Spleen (tissue), 11 donors: ENCODE measurements at regions not wholly inside any gene's neighbourhood (a gene's known extent, or its start where the extent isn't known, plus 50 kb on each side); places are given as distances from the start of the nearest gene placed in this dataset.

ENCODE experiments used
- DNase-seq: peaks from one replicate; pipeline ENCODE4 v3.0.0-alpha.2; 2020
- H3K27ac ChIP-seq, 8 donors: fragments of 200-600 bp; sonication (generic) in 7 of 8; 1 replicate in 4 of 8; 2 replicates in 4 of 8; pipeline versions ENCODE4 v1.5.0 to v1.8.0; 2016 to 2021; ENCODE audit warnings: inconsistent platforms in 4 of 8, mild to moderate bottlenecking in 4 of 8, moderate library complexity in 1 of 8
- H3K27me3 ChIP-seq, 7 donors: fragments of 200-600 bp; sonication (generic) in 6 of 7; replicated peaks in 1 of 7; 1 replicate in 4 of 7; 2 replicates in 3 of 7; pipeline versions ENCODE4 v1.5.0 to v1.8.0; 2016 to 2021; ENCODE audit warnings: inconsistent platforms in 3 of 7, mild to moderate bottlenecking in 1 of 7
- H3K36me3 ChIP-seq, 6 donors: fragments of 200-600 bp; sonication (generic) in 5 of 6; 1 replicate in 4 of 6; 2 replicates in 2 of 6; pipeline versions ENCODE4 v1.5.0 to v1.8.0; 2016 to 2021; ENCODE audit warnings: inconsistent platforms in 2 of 6
- H3K4me1 ChIP-seq, 6 donors: fragments of 200-600 bp; sonication (generic) in 5 of 6; 1 replicate in 3 of 6; 2 replicates in 3 of 6; pipeline versions ENCODE4 v1.5.0 to v1.8.0; 2016 to 2021; ENCODE audit warnings: inconsistent platforms in 3 of 6
- H3K4me3 ChIP-seq, 8 donors: fragments of 200-600 bp; sonication (generic) in 7 of 8; 1 replicate in 4 of 8; 2 replicates in 4 of 8; pipeline versions ENCODE4 v1.5.0 to v1.8.0; 2016 to 2021; ENCODE audit warnings: inconsistent platforms in 4 of 8, mild to moderate bottlenecking in 4 of 8, moderate library complexity in 2 of 8
- H3K9me3 ChIP-seq, 8 donors: fragments of 200-600 bp; sonication (generic) in 7 of 8; 1 replicate in 4 of 8; 2 replicates in 4 of 8; pipeline versions ENCODE4 v1.5.0 to v1.8.0; 2016 to 2021; ENCODE audit warnings: inconsistent platforms in 4 of 8
- CTCF ChIP-seq, 11 experiments: fragments of 200-600 bp in 7 of 11; fragments of 450-650 bp in 4 of 11; sonication (generic) in 4 of 11; IDR thresholded peaks in 8 of 11; conservative IDR thresholded peaks in 3 of 11; 1 replicate in 7 of 11; 2 replicates in 4 of 11; pipeline versions ENCODE4 v1.4.0 to v1.8.0; 2016 to 2021; ENCODE audit warnings: antibody characterized with exemption in 11 of 11, inconsistent platforms in 4 of 11, mild to moderate bottlenecking in 1 of 11
- POLR2A ChIP-seq, 3 donors: fragments of 450-650 bp; IDR thresholded peaks; one replicate each; pipeline ENCODE4 v1.5.1; 2017; ENCODE audit warnings: antibody characterized with exemption in 3 of 3, mild to moderate bottlenecking in 1 of 3
- POLR2AphosphoS5 ChIP-seq, 3 donors: sonication (generic); formaldehyde crosslinking; IDR thresholded peaks; one replicate each; pipeline ENCODE4 v1.5.1; 2017; ENCODE audit warnings: antibody characterized with exemption in 3 of 3
- WGBS, 5 donors: extraction: QIAGEN DNeasy Blood & Tissue Kit in 3 of 5; methylation state at CpG; one replicate each; pipeline versions ENCODE4 v1.1.5 to v1.1.7; 2013 to 2018; 5-methylcytosine and 5-hydroxymethylcytosine counted together
- intact Hi-C: fragments of 100-400 bp; cut with DNase I; formaldehyde crosslinking; loops from one replicate; pipeline ENCODE4 v1.15.0; 2023; ENCODE audit warnings: low total_unique reads
- donor health status: healthy with polysubstance abuse.
- donor health status: DM: no; HTN: no; CAD: no; lungs with moderate emphysema.
- donor health status: DM: no; HTN: no; CAD: no.
- donor health status: Bipolar disorder and iron deficiency.
- donor health status: healthy.
- donor health status: DM: no; HTN: no; CAD: no.
- donor health status: DM: yes; HTN: yes; CAD: no.

GRCh38 chr14:60349663-60350365, 100.8 kb downstream of the PPM1A start:
- intact Hi-C loops, result loop anchor here (10.0 kb wide), 2 partner anchors 205 to 905 kb away; no protein-coding TSS in a partner anchor

GRCh38 chr14:60350366-60350720, 101.3 kb downstream of the PPM1A start:
- no peak for TF ChIP-seq POLR2AphosphoS5 (IDR thresholded peaks at IDR 0.05)
- no peak for TF ChIP-seq POLR2A (IDR thresholded peaks at IDR 0.05)
- TF ChIP-seq CTCF (IDR thresholded peaks at IDR 0.05 in 8 of 11, conservative IDR thresholded peaks at IDR 0.05 in 3 of 11), result no peak
- peaks cover 0 to 12% (median 0%) of the 10 kb centered on the region in 7 donors for H3K27me3 ChIP-seq
- intact Hi-C loops, result loop anchor here (10.0 kb wide), 2 partner anchors 204 to 904 kb away; no protein-coding TSS in a partner anchor
- H3K9me3 ChIP-seq, result no peaks in the 10 kb centered on the region
- H3K36me3 ChIP-seq, result no peaks in the 10 kb centered on the region
- H3K27ac ChIP-seq, result no peak overlapping the region
- DNase-seq, result no peak
- H3K4me1 ChIP-seq, result peaks cover 0 to 5% (median 0%) of the 10 kb centered on the region in 6 donors
- 35 to 48% (median 42%) methylated on average over 5 of the region's 5 CpGs for WGBS, 5 donors
- H3K4me3 ChIP-seq, result no peak overlapping the region

More at GRCh38 chr14:60349663-60350365, 100.8 kb downstream of the PPM1A start:
- WGBS, 5 donors, result 42 to 57% (median 53%) methylated on average over 8 of the region's 8 CpGs
- no peak overlapping the region for H3K4me3 ChIP-seq
- H3K9me3 ChIP-seq, result no peaks in the 10 kb centered on the region
- no peak for TF ChIP-seq POLR2A (IDR thresholded peaks at IDR 0.05)
- peak in 9 of 11 experiments; percentile 36 to 75 (median 65) for TF ChIP-seq CTCF (IDR thresholded peaks at IDR 0.05 in 8 of 11, conservative IDR thresholded peaks at IDR 0.05 in 3 of 11)
- no peak for TF ChIP-seq POLR2AphosphoS5 (IDR thresholded peaks at IDR 0.05)
- H3K36me3 ChIP-seq, result no peaks in the 10 kb centered on the region
- peaks cover 0 to 5% (median 0%) of the 10 kb centered on the region in 6 donors for H3K4me1 ChIP-seq
- no peak for DNase-seq
- no peak overlapping the region for H3K27ac ChIP-seq
- H3K27me3 ChIP-seq, result peaks cover 0 to 12% (median 0%) of the 10 kb centered on the region in 7 donors

GRCh38 chr14:60353420-60353819, 104.4 kb downstream of the PPM1A start:
- WGBS, 5 donors, result 64 to 91% (median 87%) methylated on average over 4 of the region's 4 CpGs
- Histone ChIP-seq H3K4me3 (no peak overlapping the region), H3K27ac (no peak overlapping the region), H3K27me3 (peaks cover 0 to 12% (median 0%) of the 10 kb centered on the region in 7 donors), H3K4me1 (peaks cover 0 to 4% (median 0%) of the 10 kb centered on the region in 6 donors), H3K9me3 (no peaks in the 10 kb centered on the region), H3K36me3 (no peaks in the 10 kb centered on the region)
- DNase-seq, result no peak
- TF ChIP-seq CTCF (IDR thresholded peaks at IDR 0.05 in 8 of 11, conservative IDR thresholded peaks at IDR 0.05 in 3 of 11) (no peak), POLR2AphosphoS5 (IDR thresholded peaks at IDR 0.05) (no peak), POLR2A (IDR thresholded peaks at IDR 0.05) (no peak)
- intact Hi-C loops, result loop anchor here (10.0 kb wide), 2 partner anchors 201 to 901 kb away; no protein-coding TSS in a partner anchor

GRCh38 chr14:60355768-60356167, 106.7 kb downstream of the PPM1A start:
- DNase-seq, result no peak
- Histone ChIP-seq H3K4me3 (no peak overlapping the region), H3K27me3 (peaks cover 0 to 5% (median 0%) of the 10 kb centered on the region in 7 donors), H3K4me1 (no peaks in the 10 kb centered on the region), H3K36me3 (no peaks in the 10 kb centered on the region), H3K27ac (no peak overlapping the region), H3K9me3 (no peaks in the 10 kb centered on the region)
- intact Hi-C loops, result loop anchor here (10.0 kb wide), 2 partner anchors 199 to 899 kb away; no protein-coding TSS in a partner anchor
- TF ChIP-seq POLR2AphosphoS5 (IDR thresholded peaks at IDR 0.05) (no peak), CTCF (IDR thresholded peaks at IDR 0.05 in 8 of 11, conservative IDR thresholded peaks at IDR 0.05 in 3 of 11) (no peak), POLR2A (IDR thresholded peaks at IDR 0.05) (no peak)
